Dedifferentiated amniotic fluid mesenchymal stem cell (primary cell): ENCODE measurements at regions not wholly inside any gene's neighbourhood (a gene's known extent, or its start where the extent isn't known, plus 50 kb on each side); places are given as distances from the start of the nearest gene placed in this dataset.

Experiments used
- DNase-seq: peaks from one replicate; pipeline ENCODE4 v3.0.0-alpha.2; 2016; ENCODE audit errors: extremely low spot score

DNA sequence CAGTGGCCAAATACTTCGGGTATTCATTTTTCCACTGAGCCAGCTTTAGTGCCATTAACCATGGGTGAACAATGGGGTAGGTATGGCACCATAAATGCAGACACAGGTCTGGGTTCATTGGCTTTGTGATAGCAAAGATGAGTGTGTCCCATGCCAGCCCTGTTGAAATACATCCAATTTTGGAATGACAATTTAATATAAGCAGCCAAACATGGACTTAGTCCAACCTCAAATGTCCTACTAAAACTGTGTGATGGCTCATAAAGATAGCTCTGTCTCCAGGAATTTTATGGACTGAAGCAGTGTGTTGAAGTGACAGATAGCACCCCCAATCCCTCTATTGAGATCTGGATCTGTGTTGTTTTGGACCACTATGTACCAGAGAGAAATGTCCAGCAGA, 514.9 kb downstream of the RASEF start:
- no peak for DNase-seq

DNA sequence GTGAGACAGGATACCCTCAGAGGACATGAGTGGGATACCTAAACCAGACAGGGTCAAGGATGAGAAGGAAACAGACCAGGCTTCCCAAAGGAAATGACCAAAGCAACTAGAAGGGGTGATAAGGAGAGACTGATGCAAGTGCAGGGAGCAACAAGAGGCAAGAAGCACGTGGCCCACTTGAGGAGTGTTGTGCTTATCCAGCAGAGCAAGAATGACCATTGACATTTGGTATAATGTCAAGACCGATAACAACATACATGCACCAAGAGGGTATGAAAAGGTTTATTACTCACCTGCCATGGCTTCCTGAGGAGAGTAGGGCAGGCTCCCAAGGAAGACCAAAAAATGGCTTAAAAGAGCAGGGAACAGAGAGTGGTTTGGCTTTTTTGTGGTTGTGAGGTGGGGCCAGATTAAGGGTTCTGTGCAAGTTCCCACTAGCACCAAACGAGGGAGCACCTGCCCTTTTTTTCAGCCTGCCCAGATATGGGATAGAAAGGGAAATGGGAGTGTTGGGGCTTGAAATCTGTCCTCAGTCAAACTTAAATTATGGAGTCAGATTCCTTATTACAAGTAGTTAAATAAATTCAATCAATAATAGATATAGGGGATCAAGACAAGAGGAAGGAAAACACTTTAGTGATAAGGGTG, 513.6 kb downstream of the RASEF start:
- no peak for DNase-seq

DNA sequence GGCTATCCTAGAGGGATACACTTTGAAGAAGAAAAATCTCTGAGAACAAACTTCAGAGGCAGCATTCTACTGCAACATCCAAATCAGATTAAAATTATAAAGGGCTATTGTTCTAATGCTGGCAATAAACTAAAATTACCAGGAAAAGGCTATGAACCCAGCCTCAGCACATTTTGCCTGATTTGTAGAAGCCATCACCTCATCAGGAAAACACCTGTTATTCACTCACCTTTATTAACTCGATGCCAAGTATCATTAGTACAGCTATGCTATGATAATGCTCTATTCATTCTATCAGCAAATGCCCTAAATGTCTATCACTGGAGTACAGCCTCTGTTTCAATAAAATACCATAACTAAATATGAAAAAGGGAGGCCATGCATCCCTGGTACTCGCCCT, 510.2 kb downstream of the RASEF start:
- DNase-seq, result no peak

DNA sequence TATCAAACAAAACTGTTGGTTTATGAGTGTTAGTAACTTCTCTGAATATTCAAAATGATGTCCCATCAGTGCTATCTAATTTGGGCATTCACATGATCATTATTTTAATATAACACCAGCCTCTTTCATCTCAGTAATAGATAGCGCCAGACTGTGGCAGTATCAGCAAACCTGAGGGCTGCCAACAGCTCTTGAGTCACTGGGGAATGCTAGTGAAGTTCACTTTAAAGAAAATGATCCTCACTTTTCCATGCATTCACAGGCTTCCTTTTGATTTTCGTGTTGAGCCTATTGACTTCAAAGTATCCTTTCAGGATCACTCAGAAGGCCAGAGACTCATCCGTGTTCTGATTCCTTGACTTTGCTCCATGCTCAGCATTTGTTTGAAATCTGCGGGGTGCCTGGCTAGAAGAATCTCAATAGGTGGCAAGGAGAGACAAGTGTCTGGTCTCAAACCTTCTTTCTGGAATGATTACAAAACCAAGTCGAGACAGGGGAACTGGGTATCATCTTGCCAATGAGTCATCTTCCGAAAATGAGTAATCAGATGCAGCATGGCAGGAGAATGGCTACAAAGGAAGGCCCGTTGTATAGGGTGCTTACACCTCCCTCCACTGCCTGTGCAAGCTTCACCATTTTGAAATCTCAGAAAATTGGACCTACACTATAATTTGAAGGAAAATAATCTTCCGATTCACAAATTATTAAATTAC, 509.1 kb downstream of the RASEF start:
- DNase-seq, result no peak

DNA sequence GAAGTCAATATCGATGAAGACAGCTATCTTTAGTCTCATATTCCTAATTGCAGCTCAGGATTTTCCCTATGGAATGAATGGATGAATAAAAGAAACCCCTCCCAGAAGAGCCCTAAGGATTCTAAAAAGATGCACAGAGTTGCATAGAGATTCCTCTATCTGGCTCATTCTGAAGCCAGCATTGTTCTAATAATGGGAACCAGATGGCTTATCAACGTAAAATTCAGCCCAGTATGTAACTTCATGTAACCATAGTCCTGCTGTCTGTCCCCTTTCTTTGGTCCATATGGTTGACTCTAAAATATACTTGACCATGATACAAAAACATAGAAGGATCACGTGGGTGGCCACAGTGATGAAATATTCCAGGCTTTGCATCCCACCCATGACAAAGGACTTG, 508.6 kb downstream of the RASEF start:
- no peak for DNase-seq

DNA sequence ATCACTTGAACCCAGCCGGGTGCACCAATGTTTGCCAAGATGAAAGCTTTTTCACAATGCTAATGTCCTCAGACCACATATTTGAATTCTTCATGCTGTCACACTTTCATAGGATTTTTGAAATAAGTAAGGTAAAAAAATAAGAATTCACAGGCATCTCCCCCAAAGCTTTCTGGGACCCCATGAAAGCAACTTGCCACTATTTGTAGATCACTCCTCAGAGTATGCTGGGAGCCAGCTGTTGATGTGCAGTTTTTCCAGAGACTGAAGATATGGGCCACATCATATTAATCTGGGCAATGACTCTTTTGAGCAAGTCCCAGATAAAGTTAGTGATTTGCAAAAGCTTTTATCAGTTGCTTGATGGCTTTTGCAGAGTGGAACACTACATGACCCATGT, 507.9 kb downstream of the RASEF start:
- no peak for DNase-seq

DNA sequence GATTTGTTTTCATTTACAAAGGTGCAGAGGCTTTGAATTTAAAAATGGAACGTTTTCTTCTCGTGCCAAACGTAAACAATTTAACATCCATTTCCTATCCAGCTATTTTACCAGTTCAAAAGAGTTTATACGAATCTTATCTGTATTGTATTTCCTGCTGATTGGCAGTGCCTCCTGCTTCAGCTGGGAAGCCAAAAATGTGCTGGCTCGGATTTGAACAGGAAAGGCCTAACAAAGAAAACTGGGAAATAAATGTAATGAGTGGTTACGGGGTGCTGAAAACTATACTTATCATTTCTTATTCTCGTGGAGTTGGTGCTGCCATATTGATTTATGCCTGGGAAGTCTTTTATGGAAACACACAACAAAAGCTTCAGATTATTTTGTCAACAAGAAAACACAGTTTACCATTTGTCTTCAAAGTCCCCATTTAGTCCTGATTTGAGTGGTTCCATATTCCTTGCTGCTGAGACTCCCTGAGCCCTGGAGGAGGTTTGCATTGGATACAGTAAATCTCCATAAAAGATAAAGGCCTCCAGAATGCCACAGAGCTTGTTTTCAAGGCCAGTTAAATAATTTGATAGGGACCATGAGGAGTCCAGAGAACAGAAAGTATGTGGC, 507.4 kb downstream of the RASEF start:
- DNase-seq, result no peak

DNA sequence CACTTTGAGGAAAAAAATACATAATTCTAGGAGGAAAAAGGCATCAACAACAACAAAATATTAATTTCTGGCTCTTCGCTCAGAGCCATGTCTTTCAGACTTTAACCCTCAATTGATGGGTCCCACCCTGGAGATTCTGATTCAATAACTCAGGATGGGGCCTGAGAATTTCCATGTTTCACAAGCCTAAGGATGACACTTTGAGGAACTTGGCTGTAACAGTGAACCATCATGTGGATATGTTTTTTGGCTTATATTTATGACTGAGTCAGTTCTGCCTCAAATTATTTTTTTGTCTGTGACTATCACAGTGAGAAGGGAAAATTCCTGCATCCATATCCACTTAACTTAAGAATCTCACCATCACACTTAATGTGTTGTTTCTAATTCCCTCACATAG, 504.6 kb downstream of the RASEF start:
- DNase-seq, result no peak

DNA sequence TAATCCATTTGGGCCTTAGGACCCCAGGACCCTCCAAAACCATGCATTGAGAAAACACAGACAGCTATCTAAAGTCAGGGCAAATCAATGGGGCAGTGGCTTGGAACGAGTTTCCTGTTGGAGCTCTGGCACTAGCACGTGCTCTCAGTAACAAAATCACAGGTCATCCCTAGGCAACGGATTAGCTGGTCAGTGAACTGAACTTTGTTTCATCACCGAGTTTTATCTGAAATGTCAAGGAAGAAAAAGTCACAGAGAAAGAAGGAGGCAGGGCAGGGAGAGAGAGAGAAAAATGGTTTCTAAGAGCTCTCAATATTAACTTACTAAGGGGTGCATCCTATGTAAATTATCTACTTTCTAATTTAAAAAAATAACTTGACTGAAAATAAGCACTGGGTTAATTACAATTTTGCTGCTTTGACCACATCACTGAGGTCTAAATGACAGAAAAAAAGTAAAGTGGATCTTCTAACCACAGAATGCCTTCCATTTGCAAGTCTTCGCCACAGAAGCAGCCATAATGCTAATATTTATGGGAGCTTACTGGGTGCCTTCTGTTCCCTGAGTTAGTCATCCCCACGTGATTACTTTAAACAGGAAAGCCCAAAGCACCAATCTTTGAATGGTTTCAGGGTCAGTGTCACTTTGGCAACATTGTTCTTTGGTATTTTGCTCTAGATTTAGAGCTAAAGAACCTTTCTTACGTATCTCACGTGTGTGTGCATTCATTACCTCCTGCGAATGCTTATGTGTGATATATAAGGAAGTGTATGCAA, 503.9 kb downstream of the RASEF start:
- no peak for DNase-seq

DNA sequence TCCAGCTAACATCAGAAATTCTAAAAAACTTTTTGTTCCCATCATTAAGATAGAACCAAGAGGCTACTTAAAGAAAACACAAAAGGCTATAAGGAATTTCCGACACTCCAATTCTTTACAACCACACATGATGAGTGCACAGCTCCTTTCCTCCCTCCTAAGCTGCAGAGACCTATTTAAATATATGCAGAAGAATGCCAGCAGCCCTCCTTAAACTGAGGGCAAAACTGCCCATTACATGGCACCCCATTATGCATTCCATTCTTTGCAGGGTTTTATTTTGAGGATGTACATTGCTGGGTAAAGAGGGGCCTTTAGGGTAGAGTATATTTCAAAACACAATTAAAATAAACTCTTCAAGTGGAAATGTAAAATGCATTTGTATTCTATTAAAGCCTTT, 502.9 kb downstream of the RASEF start:
- no peak for DNase-seq

DNA sequence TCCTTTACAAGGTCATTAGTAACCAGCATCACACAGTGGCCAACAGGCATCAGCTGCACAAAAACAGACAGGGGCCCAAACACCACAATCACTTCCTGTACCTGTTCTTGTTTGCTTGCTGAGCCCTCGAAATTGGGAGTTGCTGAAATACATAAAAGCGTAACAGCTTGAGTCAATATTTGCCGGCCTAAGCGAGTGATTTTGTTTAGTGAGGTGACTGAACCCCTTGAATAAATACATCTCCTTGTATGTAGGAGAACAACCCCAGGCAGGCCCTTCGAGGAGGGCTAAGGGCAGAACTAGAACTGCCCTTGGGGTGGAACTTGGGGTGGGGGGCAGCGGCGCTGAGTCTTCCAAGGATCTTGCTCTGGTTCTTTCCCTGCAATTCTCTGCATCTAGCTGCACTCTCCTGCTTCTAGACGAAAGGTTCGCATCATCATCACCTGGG, 502.5 kb downstream of the RASEF start:
- no peak for DNase-seq

DNA sequence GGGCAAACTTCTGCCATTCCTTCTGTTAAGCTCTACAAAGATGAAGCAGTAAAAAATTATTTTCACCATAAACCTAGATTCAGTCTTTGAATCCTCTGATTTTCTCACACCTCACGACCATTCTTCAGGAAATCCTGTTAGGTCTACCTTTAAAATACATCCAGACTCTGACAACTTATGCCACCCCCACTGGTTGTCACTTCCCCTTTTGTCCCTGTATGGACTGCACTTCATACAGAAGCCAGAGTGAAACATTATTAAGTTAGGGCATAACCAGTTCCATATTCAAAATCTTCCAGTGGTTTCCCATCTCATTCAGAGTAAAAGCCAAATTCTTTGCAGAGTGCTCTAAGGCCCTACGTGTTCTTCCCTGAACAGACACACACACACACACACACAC, 499.8 kb downstream of the RASEF start:
- DNase-seq, result no peak

DNA sequence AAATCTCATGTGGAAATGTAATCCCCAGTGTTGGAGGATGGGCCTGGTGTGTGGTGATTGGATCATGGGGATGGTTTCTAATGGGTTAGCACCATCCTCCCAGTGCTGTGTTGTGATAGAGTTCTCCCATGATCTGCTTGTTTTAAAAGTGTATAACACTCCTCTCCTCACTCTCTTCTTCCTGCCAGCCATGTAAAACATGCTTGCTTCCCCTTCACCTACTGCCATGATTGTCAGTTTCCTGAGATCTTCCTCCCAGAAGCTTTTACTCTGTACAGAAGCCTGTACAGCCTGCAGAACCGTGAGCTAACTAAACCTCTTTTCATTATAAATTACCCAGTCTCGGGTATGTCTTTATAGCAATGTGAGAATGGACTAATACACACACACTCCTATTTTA, 499.1 kb downstream of the RASEF start:
- DNase-seq, result no peak

DNA sequence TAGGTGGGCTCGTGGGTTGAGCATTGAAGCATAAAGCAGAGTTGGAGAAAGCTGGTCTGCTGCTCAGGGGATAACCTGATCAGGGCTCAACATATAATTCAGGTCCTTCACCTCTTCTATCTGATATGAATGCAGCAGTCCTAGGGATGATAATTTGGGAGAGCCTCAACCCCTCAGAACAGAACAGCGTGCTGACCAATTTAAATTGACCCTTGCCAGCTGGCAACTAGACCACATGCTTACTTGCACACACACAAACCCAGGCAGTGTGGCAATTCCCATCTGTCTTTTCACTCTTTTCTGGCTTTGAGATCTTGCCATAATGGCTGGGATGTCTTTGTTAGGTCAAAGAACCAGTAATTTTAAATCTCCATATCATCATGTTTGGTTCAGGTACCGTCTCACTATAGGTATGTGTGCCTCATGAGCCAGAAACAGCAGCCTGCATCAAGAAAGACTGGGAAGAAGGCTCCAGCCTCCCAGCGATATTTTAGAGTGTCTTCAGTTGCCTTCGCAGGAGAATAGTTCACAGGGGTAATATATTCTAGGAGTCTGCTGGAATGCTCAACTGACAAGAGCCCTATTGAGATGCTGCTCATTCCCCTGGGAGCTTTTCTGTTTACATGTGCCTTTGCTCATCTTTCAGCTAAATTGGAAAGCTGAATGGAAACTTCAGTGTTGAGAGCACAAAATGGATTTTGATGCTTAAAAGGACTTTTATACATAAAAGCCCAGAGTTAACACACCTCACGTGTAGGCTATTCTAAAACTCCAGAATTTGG, 497.6 kb downstream of the RASEF start:
- no peak for DNase-seq

DNA sequence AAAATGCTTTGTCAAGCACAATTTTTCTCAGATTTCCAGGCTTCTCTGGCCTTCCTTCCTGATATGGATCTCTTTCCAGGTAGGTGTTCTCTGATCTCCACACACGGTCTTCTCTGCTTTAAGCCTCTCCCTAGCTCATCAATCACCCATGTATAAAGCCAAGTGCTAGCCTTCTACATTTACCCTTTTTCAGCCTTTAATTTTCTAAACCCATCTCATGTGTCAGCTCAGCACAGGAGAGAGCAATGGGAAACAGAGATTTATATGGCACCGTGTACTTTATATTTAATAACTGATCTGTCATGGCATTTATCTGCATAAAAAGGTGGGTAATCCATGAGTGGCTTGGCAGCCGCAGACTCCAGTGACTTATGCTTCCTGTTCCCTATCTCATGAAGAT, 495.0 kb downstream of the RASEF start:
- DNase-seq, result no peak

DNA sequence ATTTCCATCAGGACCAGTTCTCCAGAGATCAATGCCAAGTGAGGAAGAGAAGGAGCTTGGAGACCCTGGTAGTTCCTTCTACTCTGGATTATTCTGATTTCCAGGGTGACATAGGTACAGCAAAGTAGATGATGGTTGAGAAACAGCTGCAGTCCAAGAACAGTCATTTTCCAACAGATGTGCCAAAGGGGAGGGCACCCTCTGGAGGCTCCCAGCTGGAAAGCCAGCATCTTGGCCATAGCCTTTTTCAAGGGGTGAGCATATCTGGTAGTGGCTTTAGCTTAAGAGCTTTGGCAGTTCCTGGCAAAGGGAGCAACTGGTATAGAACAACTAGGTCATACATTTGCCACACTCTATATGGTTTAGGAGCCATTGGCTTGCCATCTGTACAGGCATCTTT, 492.7 kb downstream of the RASEF start:
- no peak for DNase-seq

DNA sequence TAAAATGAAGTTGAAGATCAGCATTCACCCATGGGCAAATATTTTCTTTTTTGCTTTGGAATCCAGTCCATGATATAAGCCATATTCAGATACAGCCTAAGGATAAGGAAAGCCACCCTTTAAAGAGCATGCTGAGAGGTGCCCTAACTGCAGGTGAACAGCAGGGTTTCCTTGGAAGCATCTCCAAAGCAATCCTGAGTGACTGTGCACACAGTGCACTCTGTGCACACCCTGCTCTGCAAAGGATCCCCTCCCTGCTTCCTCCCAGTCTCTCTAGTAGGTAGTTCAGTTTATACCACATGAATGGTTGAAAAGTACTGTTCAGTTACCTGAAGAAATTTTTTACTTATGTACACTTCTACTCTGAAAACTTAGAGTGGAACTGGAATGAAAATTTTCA, 491.4 kb downstream of the RASEF start:
- no peak for DNase-seq

DNA sequence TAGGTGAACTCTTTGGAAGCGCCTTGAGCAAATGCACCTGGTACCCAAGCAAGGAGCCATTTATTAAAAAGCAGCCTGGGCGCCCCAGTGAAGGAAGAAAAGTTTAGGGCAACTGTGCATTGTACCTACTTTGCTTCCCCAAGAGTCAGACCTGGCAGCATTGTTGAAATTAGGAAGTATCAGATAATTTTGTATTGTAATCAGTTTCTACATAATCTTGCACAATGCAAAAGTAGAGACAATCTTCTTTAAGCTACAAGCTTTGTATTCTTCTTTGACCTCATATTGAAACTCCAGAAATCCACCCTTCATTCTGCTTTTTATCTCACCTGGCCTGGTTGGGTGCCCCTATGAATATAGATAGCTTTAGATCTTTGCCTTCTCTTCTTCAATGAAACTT, 490.8 kb downstream of the RASEF start:
- no peak for DNase-seq

DNA sequence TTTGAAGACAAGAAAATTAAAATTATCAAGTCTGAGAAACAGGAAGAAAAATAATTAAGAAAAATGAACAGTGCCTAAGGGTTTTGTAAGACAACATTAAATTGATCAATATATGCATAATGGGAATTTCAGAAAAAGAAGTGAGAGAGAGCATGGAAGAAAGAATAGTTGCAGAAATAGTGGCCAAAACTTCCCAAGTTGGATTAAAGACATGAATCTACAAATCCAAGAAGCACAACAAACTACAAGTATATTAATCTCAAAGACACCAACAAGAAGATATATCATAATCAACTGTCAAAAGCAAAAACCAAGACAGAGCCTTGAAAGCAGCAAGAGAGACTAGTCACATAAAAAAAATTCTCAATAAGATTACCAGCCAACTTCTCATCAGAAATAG, 488.0 kb downstream of the RASEF start:
- no peak for DNase-seq

DNA sequence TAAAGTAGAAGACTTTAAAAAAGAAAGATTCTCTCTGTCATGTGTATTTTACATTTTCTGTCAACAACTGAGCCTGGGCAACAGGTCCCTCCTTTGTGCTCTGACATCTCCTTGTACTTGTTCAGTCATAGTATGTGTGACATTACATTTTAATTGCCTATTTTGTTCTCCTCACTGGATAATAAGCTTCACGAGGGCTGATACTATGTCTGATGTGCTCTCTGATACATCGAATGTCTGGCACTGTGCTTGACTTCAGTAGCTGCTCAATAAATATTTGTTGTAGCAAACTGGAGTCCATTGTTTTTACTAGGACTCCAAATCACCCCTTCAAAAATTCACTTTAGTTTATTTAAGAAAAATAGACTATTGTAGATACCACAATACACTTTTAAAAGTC, 482.0 kb downstream of the RASEF start:
- no peak for DNase-seq

DNA sequence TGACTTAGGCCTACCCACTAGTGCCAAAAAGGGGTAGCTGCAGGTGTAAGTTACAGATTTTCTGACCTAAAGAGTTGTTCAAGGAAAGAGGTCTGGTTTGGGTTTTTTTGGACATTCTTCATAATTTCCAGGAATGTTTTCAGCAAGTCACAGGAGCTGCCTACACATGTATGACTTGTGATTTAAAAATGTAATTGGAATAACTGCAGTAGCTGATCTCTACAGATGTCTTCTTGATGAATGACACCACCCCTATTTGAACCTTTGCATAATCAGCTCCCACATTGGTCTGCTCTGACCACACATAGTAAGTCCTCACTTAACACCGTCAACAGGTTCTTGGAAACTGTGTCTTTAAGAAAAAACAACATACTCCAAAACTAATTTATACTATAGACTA, 481.4 kb downstream of the RASEF start:
- no peak for DNase-seq

DNA sequence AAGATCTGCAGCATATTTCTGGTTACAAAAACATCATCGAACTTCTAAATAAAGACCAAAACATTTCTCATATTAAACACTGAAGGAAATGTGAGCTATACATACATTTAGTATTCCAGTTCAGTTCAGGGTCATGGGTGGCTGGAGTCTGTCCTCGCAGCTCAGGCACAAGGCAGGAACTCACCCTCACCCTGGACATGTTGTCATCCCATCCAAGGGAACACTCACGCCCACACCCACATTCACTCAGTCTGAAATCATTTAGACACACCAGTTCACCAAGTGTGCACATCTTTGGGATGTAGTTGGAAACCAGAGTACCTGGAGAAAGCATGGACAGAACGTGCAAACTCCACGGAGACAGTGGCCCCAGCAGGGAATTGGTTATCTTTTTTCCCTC, 481.0 kb downstream of the RASEF start:
- DNase-seq, result no peak
